ENCODE measurements at regions not wholly inside any gene's neighbourhood (a gene's known extent, or its start where the extent isn't known, plus 50 kb on each side); places are given as distances from the start of the nearest gene placed in this dataset.

- intact Hi-C loops (cut with micrococcal nuclease) = no loop called here
- Mint-ChIP-seq H3K9me3 (no peaks in the 10 kb centered on the region), H3K27me3 (ENCODE audit: insufficient read depth) (peaks cover 2% of the 10 kb centered on the region), H3K4me1 (ENCODE audit: low read depth) (peaks cover 7% of the 10 kb centered on the region), H3K4me3 (no peak overlapping the region), H3K27ac (no peak overlapping the region), H3K36me3 (ENCODE audit: low read depth) (no peaks in the 10 kb centered on the region)
- DNase-seq (ENCODE audit: low spot score) = no peak
Observed at GRCh38 chr9:120338340-120338739, 241.6 kb downstream of the CDK5RAP2 start.

DNA sequence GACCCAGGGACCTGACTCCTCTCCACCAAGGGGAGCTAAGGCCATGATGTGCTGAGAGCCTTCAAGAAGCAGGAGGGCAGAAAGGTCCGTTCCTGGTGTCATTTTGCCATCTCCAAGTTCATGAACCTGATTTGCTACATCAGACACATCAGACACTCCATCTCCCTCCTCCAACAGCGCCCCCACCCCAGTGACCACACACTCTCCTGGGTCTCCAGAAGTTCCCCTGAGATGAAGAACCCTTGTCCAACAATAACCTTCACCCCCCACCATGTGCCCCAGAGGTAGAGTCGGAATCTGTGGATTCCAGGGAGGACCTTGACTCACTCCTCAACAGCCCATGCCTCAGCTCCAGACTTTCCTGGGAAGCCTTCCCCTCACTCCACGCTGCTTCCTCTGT, 242.8 kb downstream of the CDK5RAP2 start:
- Mint-ChIP-seq H3K4me3 (no peak overlapping the region), H3K4me1 (ENCODE audit: low read depth) (peaks cover 7% of the 10 kb centered on the region), H3K9me3 (no peaks in the 10 kb centered on the region), H3K27ac (no peak overlapping the region), H3K27me3 (ENCODE audit: insufficient read depth) (peaks cover 2% of the 10 kb centered on the region), H3K36me3 (ENCODE audit: low read depth) (no peaks in the 10 kb centered on the region)
- DNase-seq (ENCODE audit: low spot score) = no peak
- intact Hi-C loops (cut with micrococcal nuclease) = no loop called here

GRCh38 chr9:120336753-120337090, 243.2 kb downstream of the CDK5RAP2 start:
- Mint-ChIP-seq H3K27me3 (ENCODE audit: insufficient read depth) (peaks cover 4% of the 10 kb centered on the region), H3K27ac (no peak overlapping the region), H3K4me3 (no peak overlapping the region), H3K36me3 (ENCODE audit: low read depth) (no peaks in the 10 kb centered on the region), H3K4me1 (ENCODE audit: low read depth) (peaks cover 7% of the 10 kb centered on the region), H3K9me3 (no peaks in the 10 kb centered on the region)
- intact Hi-C loops (cut with micrococcal nuclease) = no loop called here
- no peak for DNase-seq (ENCODE audit: low spot score)

DNA sequence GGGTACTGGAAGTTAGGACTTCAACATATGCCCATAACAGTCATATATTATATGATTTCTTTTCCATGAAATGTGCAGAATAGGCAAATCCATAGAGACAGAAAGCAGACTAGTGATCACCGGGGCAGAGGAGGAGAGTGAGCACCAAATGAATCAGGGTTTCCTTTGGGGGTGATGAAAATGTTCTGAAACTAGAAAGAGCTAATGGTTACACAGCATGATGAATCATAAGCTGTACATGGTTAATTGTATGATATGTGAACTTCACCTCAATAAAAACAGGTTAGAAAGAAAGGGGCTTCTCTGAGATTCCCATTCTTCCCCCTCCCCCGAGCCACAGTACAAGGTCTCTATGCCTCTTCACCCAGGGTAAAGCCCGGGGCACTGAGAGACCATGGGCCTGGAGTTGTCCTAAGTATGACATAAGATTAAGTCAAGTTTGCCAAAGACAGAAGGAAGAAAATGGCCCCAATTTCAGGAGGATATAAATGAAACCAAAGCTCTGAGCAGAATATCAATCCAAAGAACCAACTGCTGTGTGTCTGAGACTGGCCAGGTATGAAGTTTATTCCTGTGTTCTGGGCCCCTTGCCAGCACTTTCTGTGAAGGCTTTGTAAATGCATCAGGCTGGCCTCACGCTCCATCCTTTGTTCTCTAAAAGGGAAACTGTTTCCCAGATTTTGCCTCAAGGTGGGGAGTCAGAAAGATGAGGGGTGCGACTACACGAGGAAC, 243.8 kb downstream of the CDK5RAP2 start:
- no peaks in the 10 kb centered on the region for H3K9me3 Mint-ChIP-seq
- peak overlapping the region; percentile 27 for H3K27ac Mint-ChIP-seq
- no peak for DNase-seq (ENCODE audit: low spot score)
- peaks cover 7% of the 10 kb centered on the region for H3K4me1 Mint-ChIP-seq (ENCODE audit: low read depth)
- H3K27me3 Mint-ChIP-seq (ENCODE audit: insufficient read depth) = peaks cover 4% of the 10 kb centered on the region
- no peak overlapping the region for H3K4me3 Mint-ChIP-seq
- intact Hi-C loops (cut with micrococcal nuclease) = no loop called here
- H3K36me3 Mint-ChIP-seq (ENCODE audit: low read depth) = no peaks in the 10 kb centered on the region

DNA sequence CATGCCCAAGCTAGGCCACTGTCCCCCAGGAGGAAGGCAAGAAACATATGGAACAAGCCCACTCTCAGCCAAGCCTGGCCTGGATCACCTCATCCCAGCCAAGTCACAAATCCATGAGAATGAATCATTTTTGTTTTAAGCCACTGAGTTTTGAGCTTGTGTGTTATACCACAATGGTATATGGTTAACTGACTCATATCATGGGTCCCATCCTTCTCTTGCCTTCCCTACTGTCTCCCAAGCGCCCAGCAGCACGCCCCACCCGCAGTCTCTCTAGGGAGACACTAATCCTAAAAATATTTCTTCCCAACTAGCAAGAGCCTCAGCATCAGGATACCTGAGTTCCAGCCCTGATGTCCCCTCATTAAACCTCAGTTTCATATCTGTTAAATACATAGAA, 248.1 kb downstream of the CDK5RAP2 start:
- DNase-seq (ENCODE audit: low spot score) = no peak
- peaks cover 4% of the 10 kb centered on the region for H3K27me3 Mint-ChIP-seq (ENCODE audit: insufficient read depth)
- peaks cover 7% of the 10 kb centered on the region for H3K4me1 Mint-ChIP-seq (ENCODE audit: low read depth)
- no peak overlapping the region for H3K27ac Mint-ChIP-seq
- H3K9me3 Mint-ChIP-seq = no peaks in the 10 kb centered on the region
- no peak overlapping the region for H3K4me3 Mint-ChIP-seq
- intact Hi-C loops (cut with micrococcal nuclease) = no loop called here
- H3K36me3 Mint-ChIP-seq (ENCODE audit: low read depth) = no peaks in the 10 kb centered on the region

DNA sequence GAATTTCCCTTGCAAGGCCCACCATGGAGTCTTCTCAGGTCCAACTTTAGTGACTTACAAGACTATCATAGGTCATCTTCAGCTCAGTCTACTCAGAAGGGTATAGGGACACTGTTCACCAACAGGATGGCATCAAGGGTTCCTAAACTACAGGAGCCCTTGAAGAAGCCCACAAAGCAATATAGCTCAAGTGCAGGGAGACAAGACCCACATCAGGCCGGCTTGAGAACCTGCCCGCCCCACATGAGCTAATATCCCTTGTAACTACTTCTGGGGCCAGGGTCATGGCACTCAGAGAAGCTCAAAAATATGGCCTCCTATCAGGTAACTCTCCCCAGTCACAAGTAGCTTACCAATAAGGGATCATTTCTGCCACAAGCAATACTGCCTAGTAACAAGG, 249.9 kb downstream of the CDK5RAP2 start:
- H3K4me3 Mint-ChIP-seq = no peak overlapping the region
- H3K4me1 Mint-ChIP-seq (ENCODE audit: low read depth) = no peaks in the 10 kb centered on the region
- DNase-seq (ENCODE audit: low spot score) = no peak
- intact Hi-C loops (cut with micrococcal nuclease) = no loop called here
- H3K9me3 Mint-ChIP-seq = no peaks in the 10 kb centered on the region
- H3K27ac Mint-ChIP-seq = no peak overlapping the region
- no peaks in the 10 kb centered on the region for H3K36me3 Mint-ChIP-seq (ENCODE audit: low read depth)
- peaks cover 4% of the 10 kb centered on the region for H3K27me3 Mint-ChIP-seq (ENCODE audit: insufficient read depth)

- no peaks in the 10 kb centered on the region for H3K9me3 Mint-ChIP-seq
- H3K4me1 Mint-ChIP-seq (ENCODE audit: low read depth) = no peaks in the 10 kb centered on the region
- no peak overlapping the region for H3K27ac Mint-ChIP-seq
Observed at GRCh38 chr9:120327322-120327721, 252.6 kb downstream of the CDK5RAP2 start.

GRCh38 chr9:120326049-120326693, 253.8 kb downstream of the CDK5RAP2 start:
- Mint-ChIP-seq H3K27me3 (ENCODE audit: insufficient read depth) (peaks cover 3% of the 10 kb centered on the region), H3K4me3 (no peak overlapping the region), H3K36me3 (ENCODE audit: low read depth) (no peaks in the 10 kb centered on the region), H3K4me1 (ENCODE audit: low read depth) (no peaks in the 10 kb centered on the region), H3K27ac (no peak overlapping the region), H3K9me3 (no peaks in the 10 kb centered on the region)
- intact Hi-C loops (cut with micrococcal nuclease) = no loop called here
- DNase-seq (ENCODE audit: low spot score) = no peak

More at GRCh38 chr9:120327322-120327721, 252.6 kb downstream of the CDK5RAP2 start:
- intact Hi-C loops (cut with micrococcal nuclease) = no loop called here
- Mint-ChIP-seq H3K4me3 (no peak overlapping the region), H3K36me3 (ENCODE audit: low read depth) (no peaks in the 10 kb centered on the region), H3K27me3 (ENCODE audit: insufficient read depth) (peaks cover 4% of the 10 kb centered on the region)
- no peak for DNase-seq (ENCODE audit: low spot score)

DNA sequence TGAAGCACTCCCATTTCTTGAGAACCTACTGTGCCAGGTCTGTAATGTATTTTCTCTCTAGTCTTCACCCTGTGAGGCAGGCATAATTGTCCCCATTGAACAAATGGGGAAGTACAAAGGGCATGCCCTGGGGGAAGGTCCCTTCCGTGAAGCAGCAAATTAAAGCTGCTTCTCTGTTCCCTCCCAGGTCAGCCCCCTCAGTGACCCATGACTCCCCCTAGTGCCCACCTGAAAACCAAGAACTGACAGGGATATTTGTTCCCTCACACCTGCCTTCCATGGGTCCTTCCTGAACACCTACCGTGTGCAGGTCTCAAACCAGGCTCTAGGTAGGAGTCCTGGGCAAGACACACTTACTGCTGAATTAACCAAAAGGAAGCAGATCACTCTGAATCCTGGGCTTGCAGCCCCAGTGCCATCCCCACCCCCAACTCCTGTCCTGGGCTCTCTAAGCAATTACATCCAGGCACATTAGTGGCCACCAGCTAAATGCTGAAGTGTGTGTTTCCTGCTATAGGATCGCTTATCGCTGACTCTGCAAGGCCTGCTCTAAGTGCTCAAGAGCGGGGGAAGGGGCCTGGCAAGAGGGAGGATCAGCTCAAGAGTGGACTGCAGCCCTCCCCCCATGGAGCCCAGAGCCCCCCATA, 254.8 kb downstream of the CDK5RAP2 start:
- Mint-ChIP-seq H3K27ac (no peak overlapping the region), H3K36me3 (ENCODE audit: low read depth) (no peaks in the 10 kb centered on the region)
- DNase-seq (ENCODE audit: low spot score) = no peak

GRCh38 chr9:120324461-120324860, 255.5 kb downstream of the CDK5RAP2 start:
- no peak for DNase-seq (ENCODE audit: low spot score)
- H3K27ac Mint-ChIP-seq = no peak overlapping the region
- intact Hi-C loops (cut with micrococcal nuclease) = no loop called here
- no peaks in the 10 kb centered on the region for H3K4me1 Mint-ChIP-seq (ENCODE audit: low read depth)
- H3K4me3 Mint-ChIP-seq = no peak overlapping the region
- H3K27me3 Mint-ChIP-seq (ENCODE audit: insufficient read depth) = peaks cover 2% of the 10 kb centered on the region
- no peaks in the 10 kb centered on the region for H3K9me3 Mint-ChIP-seq
- no peaks in the 10 kb centered on the region for H3K36me3 Mint-ChIP-seq (ENCODE audit: low read depth)

More for the DNA sequence above, 254.8 kb downstream of the CDK5RAP2 start:
- Mint-ChIP-seq H3K4me3 (no peak overlapping the region), H3K4me1 (ENCODE audit: low read depth) (no peaks in the 10 kb centered on the region), H3K9me3 (no peaks in the 10 kb centered on the region), H3K27me3 (ENCODE audit: insufficient read depth) (peaks cover 2% of the 10 kb centered on the region)
- intact Hi-C loops (cut with micrococcal nuclease) = no loop called here

- Mint-ChIP-seq H3K4me1 (ENCODE audit: low read depth) (no peaks in the 10 kb centered on the region), H3K36me3 (ENCODE audit: low read depth) (no peaks in the 10 kb centered on the region), H3K27ac (no peak overlapping the region), H3K4me3 (no peak overlapping the region), H3K27me3 (ENCODE audit: insufficient read depth) (peaks cover 2% of the 10 kb centered on the region), H3K9me3 (no peaks in the 10 kb centered on the region)
- DNase-seq (ENCODE audit: low spot score) = no peak
- intact Hi-C loops (cut with micrococcal nuclease) = no loop called here
Observed at GRCh38 chr9:120323125-120323524, 256.8 kb downstream of the CDK5RAP2 start.

- H3K36me3 Mint-ChIP-seq (ENCODE audit: low read depth) = no peaks in the 10 kb centered on the region
- peaks cover 3% of the 10 kb centered on the region for H3K9me3 Mint-ChIP-seq
- intact Hi-C loops (cut with micrococcal nuclease) = no loop called here
- no peak overlapping the region for H3K4me3 Mint-ChIP-seq
- H3K27me3 Mint-ChIP-seq (ENCODE audit: insufficient read depth) = peaks cover 7% of the 10 kb centered on the region
- no peak overlapping the region for H3K27ac Mint-ChIP-seq
- H3K4me1 Mint-ChIP-seq (ENCODE audit: low read depth) = no peaks in the 10 kb centered on the region
- DNase-seq (ENCODE audit: low spot score) = no peak
Observed at GRCh38 chr9:120319452-120319851, 260.5 kb downstream of the CDK5RAP2 start.

DNA sequence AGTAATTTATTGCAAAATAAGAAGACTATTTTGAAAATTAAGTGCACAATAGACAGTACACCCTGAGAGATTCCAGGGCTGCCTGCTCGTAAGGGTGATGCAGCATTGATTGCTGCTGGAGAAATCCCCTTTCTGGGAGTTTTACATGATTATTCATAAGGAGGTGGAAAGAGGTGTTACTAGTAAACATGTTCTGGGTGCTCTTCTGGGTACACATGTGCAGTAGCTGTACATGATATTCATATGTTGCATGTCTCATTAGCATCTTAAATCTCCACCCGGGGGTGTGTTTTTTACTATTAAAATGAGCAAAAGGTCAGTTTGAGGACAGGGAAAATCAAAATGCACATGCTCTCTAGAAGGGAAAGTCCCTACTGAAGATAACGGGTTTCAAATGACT, 264.8 kb downstream of the CDK5RAP2 start:
- no peaks in the 10 kb centered on the region for H3K36me3 Mint-ChIP-seq (ENCODE audit: low read depth)
- intact Hi-C loops (cut with micrococcal nuclease) = no loop called here
- H3K4me3 Mint-ChIP-seq = no peak overlapping the region
- DNase-seq (ENCODE audit: low spot score) = no peak
- no peaks in the 10 kb centered on the region for H3K4me1 Mint-ChIP-seq (ENCODE audit: low read depth)
- H3K27ac Mint-ChIP-seq = no peak overlapping the region
- peaks cover 8% of the 10 kb centered on the region for H3K27me3 Mint-ChIP-seq (ENCODE audit: insufficient read depth)
- peaks cover 4% of the 10 kb centered on the region for H3K9me3 Mint-ChIP-seq
